ENCODE measurements at regions not wholly inside any gene's neighbourhood (a gene's known extent, or its start where the extent isn't known, plus 50 kb on each side); places are given as distances from the start of the nearest gene placed in this dataset.
"Not testable (repeated sequence)": the region's sequence is repeated elsewhere in the genome, so short reads cannot be mapped to it uniquely, and the experiment has no call there.

DNA sequence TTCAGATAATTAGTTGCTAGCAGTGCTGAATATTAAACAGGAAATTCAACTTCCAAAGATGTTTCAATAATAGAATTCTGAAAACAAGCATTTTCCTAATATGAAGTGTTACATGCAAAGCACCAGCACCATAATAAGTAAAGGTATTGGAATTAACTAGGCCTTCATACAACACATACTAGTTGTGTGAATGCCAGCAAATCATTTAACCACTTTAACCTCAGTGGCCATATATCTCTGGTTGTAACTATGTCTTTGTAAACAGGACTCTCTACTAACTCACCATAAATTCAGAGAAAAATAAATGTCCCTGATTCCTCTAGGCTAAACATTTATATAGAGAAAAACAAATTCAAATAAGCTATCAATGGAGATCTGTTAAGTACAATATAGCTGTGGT, 65.1 kb upstream of the NBPF26 start:
- TF ChIP-seq POLR2AphosphoS5 (IDR thresholded peaks at IDR 0.05; ENCODE audit: borderline replicate concordance, low read depth, low read length); EZH2 (IDR thresholded peaks at IDR 0.05); FOXP2 (optimal IDR thresholded peaks at IDR 0.05; ENCODE audit: control extremely low read depth, extremely low read length, insufficient read depth): not testable (repeated sequence)
